SK-N-SH treated with all-trans-retinoic acid at 6 μM for 48 hours (cell line): ENCODE measurements at regions not wholly inside any gene's neighbourhood (a gene's known extent, or its start where the extent isn't known, plus 50 kb on each side); places are given as distances from the start of the nearest gene placed in this dataset.

Experiments used
- ARNTL ChIP-seq: fragments of 450-650 bp; formaldehyde crosslinking; IDR thresholded peaks from 2 replicates; pipeline ENCODE4 v1.5.0; 2020; ENCODE audit warnings: low read depth, mild to moderate bottlenecking, moderate library complexity, borderline replicate concordance
- CREB5 ChIP-seq: fragments of 250-450 bp; sonication (Bioruptor Pico); IDR thresholded peaks from 2 replicates; pipeline ENCODE4 v1.5.1; 2020; ENCODE audit warnings: low read depth, mild to moderate bottlenecking, moderate library complexity
- ESRRG ChIP-seq: fragments of 250-450 bp; sonication (Bioruptor Pico); IDR thresholded peaks from 2 replicates; pipeline ENCODE4 v1.6.1; 2021; ENCODE audit warnings: mild to moderate bottlenecking
- ISL1 ChIP-seq: fragments of 250-450 bp; sonication (Bioruptor Pico); IDR thresholded peaks from 2 replicates; pipeline ENCODE4 v2.1.2; 2022; ENCODE audit warnings: mild to moderate bottlenecking, moderate library complexity
- PATZ1 ChIP-seq: fragments of 250-450 bp; sonication (Bioruptor Pico); IDR thresholded peaks from 2 replicates; pipeline ENCODE4 v1.8.0; 2020; ENCODE audit warnings: mild to moderate bottlenecking, moderate library complexity, borderline replicate concordance
- RARB ChIP-seq: fragments of 250-450 bp; sonication (Bioruptor Pico); IDR thresholded peaks from 2 replicates; pipeline ENCODE4 v1.8.0; 2021; ENCODE audit warnings: mild to moderate bottlenecking, moderate library complexity
- SNAI2 ChIP-seq: fragments of 250-450 bp; sonication (Bioruptor Pico); IDR thresholded peaks from 2 replicates; pipeline ENCODE4 v1.5.0; 2020; ENCODE audit warnings: mild to moderate bottlenecking, moderate library complexity
- TSHZ2 ChIP-seq: fragments of 250-450 bp; sonication (Bioruptor Pico); IDR thresholded peaks from 2 replicates; pipeline ENCODE4 v1.5.0; 2020; ENCODE audit warnings: mild to moderate bottlenecking, moderate library complexity
- ZC3H10 ChIP-seq: fragments of 250-450 bp; sonication (Bioruptor Pico); IDR thresholded peaks from 2 replicates; pipeline ENCODE4 v1.5.1; 2021; ENCODE audit warnings: mild to moderate bottlenecking, moderate library complexity
- ZFP3 ChIP-seq: fragments of 250-450 bp; sonication (Bioruptor Pico); IDR thresholded peaks from 2 replicates; pipeline ENCODE4 v1.5.0; 2020; ENCODE audit warnings: mild to moderate bottlenecking, moderate library complexity
- ZNF565 ChIP-seq: fragments of 450-650 bp; formaldehyde crosslinking; conservative IDR thresholded peaks from 2 replicates; pipeline ENCODE4 v1.5.0; 2020; ENCODE audit warnings: low read depth, mild to moderate bottlenecking, moderate library complexity

GRCh38 chr5:75824323-75824722, 107.1 kb upstream of the POC5 start:
- TF ChIP-seq PATZ1 (no peak), CREB5 (CRISPR knock-in tag) (no peak), ISL1 (CRISPR knock-in tag) (no peak), ZNF565 (CRISPR knock-in tag) (no peak), ESRRG (CRISPR knock-in tag) (no peak), TSHZ2 (CRISPR knock-in tag) (no peak), SNAI2 (CRISPR knock-in tag) (no peak), ZFP3 (no peak), ARNTL (CRISPR knock-in tag) (no peak), RARB (CRISPR knock-in tag) (no peak), ZC3H10 (CRISPR knock-in tag) (no peak)
